RWPE1 (cell line): ENCODE measurements at regions not wholly inside any gene's neighbourhood (a gene's known extent, or its start where the extent isn't known, plus 50 kb on each side); places are given as distances from the start of the nearest gene placed in this dataset.

Experiments
- CTCF ChIA-PET: fragments of 350-600 bp; sonication (Branson Sonifier 250); formaldehyde crosslinking; extraction: SDS; loops from one replicate; lab custom pipeline; 2021; lab: Yijun Ruan, JAX
- POLR2A ChIA-PET: fragments of 400-600 bp; formaldehyde crosslinking; extraction: SDS; loops from one replicate; lab custom pipeline; 2020; ENCODE audit warnings: antibody characterized with exemption; ENCODE audit not compliant: low non-redundant PET; lab: Yijun Ruan, JAX
- DNase-seq: peaks from one replicate; pipeline ENCODE4 v3.0.0; 2012; ENCODE audit warnings: low spot score
- H3K27ac ChIP-seq: fragments of 450-650 bp; 2 replicates; pipeline ENCODE4 v1.5.1; 2017
- TF ChIP-seq, protein P1 (sequence below): fragments of 450-650 bp; conservative IDR thresholded peaks from 2 replicates; pipeline ENCODE4 v1.5.1; 2017; ENCODE audit warnings: low read depth, mild to moderate bottlenecking

DNA sequence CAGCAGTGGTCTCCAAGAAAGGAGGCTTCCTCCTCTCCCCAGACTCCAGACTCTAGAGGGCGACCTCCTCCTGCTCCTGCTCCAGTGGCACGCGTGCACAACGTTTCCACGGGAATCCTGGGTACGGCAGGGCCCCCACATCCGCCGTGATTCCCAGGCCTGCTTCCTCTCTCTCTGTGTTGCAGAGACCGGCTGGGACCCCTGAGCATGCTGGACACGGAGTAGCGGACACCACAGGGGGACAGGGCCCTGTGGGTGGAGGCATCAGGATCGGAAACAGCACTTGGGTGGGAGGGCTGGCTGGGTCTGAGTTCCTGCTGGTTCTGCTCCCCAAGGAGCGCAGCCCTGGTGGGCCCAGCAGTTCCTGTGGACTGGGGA lies 75.9 kb upstream of the SLC35G4 start:
- DNase-seq: no peak
- CTCF ChIA-PET: no interaction called here
- TF ChIP-seq, protein P1, sequence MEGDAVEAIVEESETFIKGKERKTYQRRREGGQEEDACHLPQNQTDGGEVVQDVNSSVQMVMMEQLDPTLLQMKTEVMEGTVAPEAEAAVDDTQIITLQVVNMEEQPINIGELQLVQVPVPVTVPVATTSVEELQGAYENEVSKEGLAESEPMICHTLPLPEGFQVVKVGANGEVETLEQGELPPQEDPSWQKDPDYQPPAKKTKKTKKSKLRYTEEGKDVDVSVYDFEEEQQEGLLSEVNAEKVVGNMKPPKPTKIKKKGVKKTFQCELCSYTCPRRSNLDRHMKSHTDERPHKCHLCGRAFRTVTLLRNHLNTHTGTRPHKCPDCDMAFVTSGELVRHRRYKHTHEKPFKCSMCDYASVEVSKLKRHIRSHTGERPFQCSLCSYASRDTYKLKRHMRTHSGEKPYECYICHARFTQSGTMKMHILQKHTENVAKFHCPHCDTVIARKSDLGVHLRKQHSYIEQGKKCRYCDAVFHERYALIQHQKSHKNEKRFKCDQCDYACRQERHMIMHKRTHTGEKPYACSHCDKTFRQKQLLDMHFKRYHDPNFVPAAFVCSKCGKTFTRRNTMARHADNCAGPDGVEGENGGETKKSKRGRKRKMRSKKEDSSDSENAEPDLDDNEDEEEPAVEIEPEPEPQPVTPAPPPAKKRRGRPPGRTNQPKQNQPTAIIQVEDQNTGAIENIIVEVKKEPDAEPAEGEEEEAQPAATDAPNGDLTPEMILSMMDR: no peak
- no peak overlapping the region for H3K27ac ChIP-seq
- POLR2A ChIA-PET: no interaction called here

DNA sequence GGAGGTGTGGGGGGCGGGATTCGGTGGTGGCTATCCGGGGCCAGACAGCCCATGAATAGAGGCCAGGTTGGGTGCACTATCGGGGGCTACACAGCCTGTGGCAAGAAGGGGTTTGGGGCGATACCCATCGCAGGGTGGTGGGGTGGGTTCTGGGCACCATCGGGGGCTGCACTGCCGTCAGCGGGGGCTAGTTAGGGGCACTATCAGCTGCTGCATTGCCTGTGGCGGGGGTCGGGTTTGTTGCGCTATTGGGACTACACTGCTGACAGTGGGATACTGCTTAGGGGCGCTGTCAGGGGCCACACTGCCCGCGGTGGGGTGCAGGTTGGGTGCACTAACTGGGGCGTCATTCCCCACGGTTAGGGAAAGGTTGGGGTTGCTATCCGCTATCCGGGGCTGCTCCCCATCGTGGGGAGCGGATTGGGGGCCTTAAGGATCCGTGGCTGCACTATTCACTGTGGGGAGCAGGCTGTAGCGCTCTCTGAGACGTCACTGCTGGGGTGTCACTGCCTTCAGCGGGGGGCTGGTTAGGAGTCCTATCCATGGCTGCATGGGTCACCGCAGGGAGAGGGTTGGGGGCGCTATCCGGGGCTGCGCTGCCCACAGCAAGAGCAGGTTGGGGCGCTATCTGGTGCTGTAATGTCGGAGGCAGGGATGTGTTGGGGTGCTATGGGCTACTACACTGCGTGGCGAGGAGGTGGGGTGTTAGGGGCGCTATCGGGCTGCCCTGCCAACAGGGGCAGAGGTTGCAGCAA lies 76.5 kb upstream of the SLC35G4 start:
- DNase-seq: no peak
- TF ChIP-seq, protein P1: no peak
- POLR2A ChIA-PET: no interaction called here
- CTCF ChIA-PET: no interaction called here
- H3K27ac ChIP-seq: no peak overlapping the region

GRCh38 chr18:11529081-11529480 lies 80.3 kb upstream of the SLC35G4 start:
- ChIA-PET CTCF (interaction anchor here (1.0 kb wide), 1 partner anchor 24 kb away, joined by 3 read pairs; no protein-coding TSS in a partner anchor), POLR2A (no interaction called here)
- TF ChIP-seq, protein P1: no peak
- no peak for DNase-seq
- H3K27ac ChIP-seq: no peak overlapping the region

- no peak overlapping the region for H3K27ac ChIP-seq
- POLR2A ChIA-PET: no interaction called here
- CTCF ChIA-PET: interaction anchor here (1.5 kb wide), 1 partner anchor 14 kb away, joined by 7 read pairs; no protein-coding TSS in a partner anchor
- TF ChIP-seq, protein P1: no peak
- no peak for DNase-seq
These were observed 82.7 kb upstream of the SLC35G4 start for GRCh38 chr18:11526675-11527074.

- CTCF ChIA-PET: interaction anchor here (0.7 kb wide), 1 partner anchor 302 kb away, joined by 3 read pairs; no protein-coding TSS in a partner anchor
- POLR2A ChIA-PET: no interaction called here
- H3K27ac ChIP-seq: no peak overlapping the region
- no peak for DNase-seq
- TF ChIP-seq, protein P1: no peak
These were observed 85.6 kb upstream of the SLC35G4 start for GRCh38 chr18:11523804-11524203.

- TF ChIP-seq, protein P1: no peak
- ChIA-PET POLR2A (no interaction called here), CTCF (no interaction called here)
- H3K27ac ChIP-seq: no peak overlapping the region
- no peak for DNase-seq
These were observed 86.4 kb upstream of the SLC35G4 start for GRCh38 chr18:11522992-11523391.
